ENCODE measurements at regions not wholly inside any gene's neighbourhood (a gene's known extent, or its start where the extent isn't known, plus 50 kb on each side); places are given as distances from the start of the nearest gene placed in this dataset.

DNA sequence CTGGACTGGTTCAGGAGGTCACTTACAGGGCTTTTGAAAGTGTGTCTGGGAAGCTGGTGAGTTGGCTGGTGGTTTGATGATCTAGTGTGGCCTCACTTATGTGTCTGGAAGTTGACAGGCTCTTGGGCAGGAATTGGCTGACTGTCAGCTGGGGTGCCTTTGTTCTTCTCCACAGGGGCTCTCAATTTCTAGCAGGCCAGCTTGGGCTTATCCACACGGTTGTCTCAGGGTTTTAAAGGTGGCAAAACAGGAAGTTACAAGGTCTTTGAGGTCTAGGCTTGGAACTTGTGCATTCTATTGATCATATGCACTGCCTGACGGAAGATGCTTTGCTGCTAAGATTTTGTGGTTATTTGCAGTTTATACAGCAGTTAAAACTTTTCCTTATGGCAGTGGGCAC, 52.0 kb upstream of the CELF4 start:
- no peak for DNase-seq

Measured in T-helper 9 cell (primary cell).